ENCODE measurements at regions not wholly inside any gene's neighbourhood (a gene's known extent, or its start where the extent isn't known, plus 50 kb on each side); places are given as distances from the start of the nearest gene placed in this dataset.

DNA sequence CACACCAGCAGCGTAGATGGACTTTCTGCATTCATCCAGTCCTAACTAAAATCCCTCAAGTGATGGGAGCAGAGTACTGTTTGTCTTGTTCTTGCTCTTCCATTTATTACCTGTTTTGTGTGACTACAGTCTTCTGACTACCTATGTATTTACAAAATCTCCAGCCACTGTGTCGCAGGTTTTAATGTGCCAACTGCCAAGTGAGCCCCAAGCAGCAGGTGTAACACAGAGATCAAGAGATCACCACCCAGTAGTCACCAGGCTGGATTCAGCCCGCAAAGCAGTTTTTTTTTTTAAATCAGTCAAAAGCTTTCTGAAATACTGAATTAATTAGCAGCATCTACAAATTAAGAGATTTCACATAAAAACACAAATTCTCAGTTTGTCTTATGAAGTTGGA lies 724.1 kb upstream of the USP15 start (continued):
- TF ChIP-seq PRDM2 (tag by site-specific recombination; IDR thresholded peaks at IDR 0.05; ENCODE audit: borderline replicate concordance), result no peak

- CTCF ChIA-PET, result interaction anchor here (0.6 kb wide), 1 partner anchor 25 kb away, joined by 3 read pairs; no protein-coding TSS in a partner anchor
- Histone ChIP-seq H3K9me3 (ENCODE audit: control insufficient read depth, insufficient read depth, low read depth, low read length) (no peaks in the 10 kb centered on the region), H3K4me3 (ENCODE audit: low read depth, low read length) (no peak overlapping the region), H3K4me1 (ENCODE audit: control insufficient read depth, insufficient read depth, low read length) (no peaks in the 10 kb centered on the region), H3K36me3 (ENCODE audit: control insufficient read depth in 2 of 2, insufficient read depth in 1 of 2, low read length in 2 of 2) (no peaks in the 10 kb centered on the region), H3K27ac (ENCODE audit: extremely low read depth, low read depth, low read length) (no peak overlapping the region)
- TF ChIP-seq ZNF571 (tag by site-specific recombination; IDR thresholded peaks at IDR 0.05), result no peak
- TF ChIP-seq ZNF341 (tag by site-specific recombination; IDR thresholded peaks at IDR 0.05; ENCODE audit: low read depth), result no peak
- no peak for TF ChIP-seq ZNF560 (tag by site-specific recombination; IDR thresholded peaks at IDR 0.05; ENCODE audit: borderline replicate concordance)
- no peak for TF ChIP-seq ZNF174 (tag by site-specific recombination; IDR thresholded peaks at IDR 0.05)
- TF ChIP-seq ZNF521 (tag by site-specific recombination; IDR thresholded peaks at IDR 0.05), result no peak
- TF ChIP-seq, protein P1, sequence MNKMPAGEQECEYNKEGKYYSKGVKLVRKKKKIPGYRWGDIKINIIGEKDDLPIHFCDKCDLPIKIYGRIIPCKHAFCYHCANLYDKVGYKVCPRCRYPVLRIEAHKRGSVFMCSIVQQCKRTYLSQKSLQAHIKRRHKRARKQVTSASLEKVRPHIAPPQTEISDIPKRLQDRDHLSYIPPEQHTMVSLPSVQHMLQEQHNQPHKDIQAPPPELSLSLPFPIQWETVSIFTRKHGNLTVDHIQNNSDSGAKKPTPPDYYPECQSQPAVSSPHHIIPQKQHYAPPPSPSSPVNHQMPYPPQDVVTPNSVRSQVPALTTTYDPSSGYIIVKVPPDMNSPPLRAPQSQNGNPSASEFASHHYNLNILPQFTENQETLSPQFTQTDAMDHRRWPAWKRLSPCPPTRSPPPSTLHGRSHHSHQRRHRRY (tag by site-specific recombination; IDR thresholded peaks at IDR 0.05), result no peak
- no peak for TF ChIP-seq ZNF596 (tag by site-specific recombination; IDR thresholded peaks at IDR 0.05)
- TF ChIP-seq ZSCAN30 (tag by site-specific recombination; IDR thresholded peaks at IDR 0.05), result no peak
- TF ChIP-seq ZNF26 (tag by site-specific recombination; IDR thresholded peaks at IDR 0.05), result no peak
- POLR2A ChIA-PET, result no interaction called here
Measured at GRCh38 chr12:61536525-61536924, 723.7 kb upstream of the USP15 start.

DNA sequence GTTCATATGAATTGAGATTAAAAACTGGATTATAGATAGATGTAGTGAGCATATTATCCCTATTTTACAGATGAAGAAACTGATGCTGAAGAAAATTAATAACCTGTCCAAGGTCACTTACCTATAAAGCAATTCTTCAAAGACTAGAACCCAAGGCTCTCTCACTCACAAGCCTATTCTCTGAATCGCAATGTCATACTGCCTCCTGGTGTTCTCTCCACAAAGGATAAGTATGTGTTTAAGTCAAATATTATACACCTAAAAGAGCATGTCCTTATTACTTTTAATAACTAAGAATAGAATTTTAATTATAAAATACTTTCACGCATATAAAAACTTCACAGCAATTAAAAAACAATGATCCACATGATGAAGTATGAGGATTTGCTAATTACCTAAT lies 721.3 kb upstream of the USP15 start:
- ChIA-PET CTCF (interaction anchor here (0.6 to 0.9 kb wide), 2 partner anchors 30 to 1030 kb away, joined by 3 to 4 read pairs; no protein-coding TSS in a partner anchor), POLR2A (no interaction called here)
- Histone ChIP-seq H3K4me3 (ENCODE audit: low read depth, low read length) (no peak overlapping the region), H3K4me1 (ENCODE audit: control insufficient read depth, insufficient read depth, low read length) (no peaks in the 10 kb centered on the region), H3K36me3 (ENCODE audit: control insufficient read depth in 2 of 2, insufficient read depth in 1 of 2, low read length in 2 of 2) (no peaks in the 10 kb centered on the region), H3K27ac (ENCODE audit: extremely low read depth, low read depth, low read length) (no peak overlapping the region), H3K9me3 (ENCODE audit: control insufficient read depth, insufficient read depth, low read depth, low read length) (no peaks in the 10 kb centered on the region)
- no peak for TF ChIP-seq ZNF366 (tag by site-specific recombination; conservative IDR thresholded peaks at IDR 0.05)
- no peak for TF ChIP-seq ZNF529 (tag by site-specific recombination; IDR thresholded peaks at IDR 0.05; ENCODE audit: insufficient replicate concordance)
- TF ChIP-seq ZNF148 (tag by site-specific recombination; IDR thresholded peaks at IDR 0.05; ENCODE audit: borderline replicate concordance), result no peak
- TF ChIP-seq KLF1 (tag by site-specific recombination; IDR thresholded peaks at IDR 0.05), result no peak
- TF ChIP-seq ZBTB7A (tag by site-specific recombination; IDR thresholded peaks at IDR 0.05; ENCODE audit: low read depth), result no peak
- no peak for TF ChIP-seq HOXD13 (CRISPR knock-in tag; IDR thresholded peaks at IDR 0.05; ENCODE audit: borderline replicate concordance)
- TF ChIP-seq SP7 (tag by site-specific recombination; IDR thresholded peaks at IDR 0.05), result no peak
- no peak for TF ChIP-seq ZNF214 (tag by site-specific recombination; IDR thresholded peaks at IDR 0.05; ENCODE audit: borderline replicate concordance)
- TF ChIP-seq ZFHX2 (tag by site-specific recombination; conservative IDR thresholded peaks at IDR 0.05), result no peak
- TF ChIP-seq ZNF140 (tag by site-specific recombination; IDR thresholded peaks at IDR 0.05), result no peak
- no peak for TF ChIP-seq IKZF3 (tag by site-specific recombination; IDR thresholded peaks at IDR 0.05)
- TF ChIP-seq SP2 (tag by site-specific recombination; IDR thresholded peaks at IDR 0.05), result no peak

Measured in HEK293 (cell line).